ENCODE measurements at regions not wholly inside any gene's neighbourhood (a gene's known extent, or its start where the extent isn't known, plus 50 kb on each side); places are given as distances from the start of the nearest gene placed in this dataset.

GRCh38 chr1:163427279-163427678, 105.5 kb downstream of the NUF2 start (continued):
- TF ChIP-seq ETS1 (conservative IDR thresholded peaks at IDR 0.05; ENCODE audit: control insufficient read depth, low read depth, low read length) = no peak
- no peak for TF ChIP-seq RBM25 (IDR thresholded peaks at IDR 0.05; ENCODE audit: low read depth, low read length, severe bottlenecking)
- no peak for TF ChIP-seq POLR2AphosphoS5 (IDR thresholded peaks at IDR 0.05; ENCODE audit: control insufficient read depth, insufficient read depth, low read depth, low read length)
- TF ChIP-seq KDM4B (IDR thresholded peaks at IDR 0.05; ENCODE audit: borderline replicate concordance in 2 of 2, low read depth in 1 of 2) = no peak
- TF ChIP-seq BRF1 (IDR thresholded peaks at IDR 0.05; ENCODE audit: borderline replicate concordance, extremely low read depth, insufficient read length) = no peak
- TF ChIP-seq ZNF407 (IDR thresholded peaks at IDR 0.05; ENCODE audit: low read depth) = no peak
- TF ChIP-seq IRF9 (tag; IDR thresholded peaks at IDR 0.05) = no peak
- no peak for TF ChIP-seq SIN3B (IDR thresholded peaks at IDR 0.05; ENCODE audit: low read depth)
- TF ChIP-seq NCOA4 (IDR thresholded peaks at IDR 0.05; ENCODE audit: partially characterized antibody) = no peak
- TF ChIP-seq MITF (IDR thresholded peaks at IDR 0.05) = no peak
- no peak for TF ChIP-seq ELF2 (CRISPR knock-in tag; IDR thresholded peaks at IDR 0.05)
- TF ChIP-seq CREB3L1 (IDR thresholded peaks at IDR 0.05; ENCODE audit: borderline replicate concordance, low read depth) = no peak
- TF ChIP-seq ZNF699 (CRISPR knock-in tag; IDR thresholded peaks at IDR 0.05; ENCODE audit: insufficient replicate concordance) = no peak
- TF ChIP-seq SETDB1 (IDR thresholded peaks at IDR 0.05; ENCODE audit: low read length) = no peak
- no peak for TF ChIP-seq TGIF2 (CRISPR knock-in tag; IDR thresholded peaks at IDR 0.05)

Measured in K562 (cell line).